ENCODE measurements at regions not wholly inside any gene's neighbourhood (a gene's known extent, or its start where the extent isn't known, plus 50 kb on each side); places are given as distances from the start of the nearest gene placed in this dataset.

DNA sequence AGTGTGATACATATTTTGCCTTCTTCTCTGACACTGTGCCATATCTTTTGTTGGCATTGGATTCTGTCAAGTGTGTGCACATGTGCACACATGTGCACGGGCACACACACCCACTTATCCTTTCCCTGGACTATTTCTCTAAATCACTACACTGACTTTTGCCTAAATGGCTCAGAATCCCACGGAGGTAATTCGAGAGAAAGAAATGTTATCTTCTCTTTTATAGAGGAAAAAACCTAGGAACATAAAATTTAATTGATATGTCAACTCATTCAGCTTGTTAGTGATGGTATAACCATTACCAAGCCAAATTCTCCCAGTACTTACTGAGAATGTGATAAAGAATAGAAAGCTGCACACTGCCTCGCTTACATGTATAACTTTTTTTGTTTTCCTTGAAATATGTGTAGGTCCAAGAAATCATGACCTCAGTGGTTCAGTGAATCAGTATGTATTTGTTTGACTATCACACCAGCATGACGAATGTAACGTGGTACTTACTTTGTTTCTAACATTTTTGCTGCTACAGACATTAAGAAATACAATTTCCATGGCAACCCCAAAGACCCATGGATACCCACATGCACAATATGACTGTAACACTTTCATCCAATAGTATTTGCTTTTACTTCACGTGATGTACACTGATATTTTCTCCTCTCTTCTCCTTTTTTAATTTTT lies 163.0 kb downstream of the PCDH7 start:
- no peaks in the 10 kb centered on the region for H4K20me1 ChIP-seq (ENCODE audit: insufficient read depth)
- no peak overlapping the region for H3K9ac ChIP-seq (ENCODE audit: low read length)
- ChIA-PET RAD21 (ENCODE audit: low non-redundant PET in 1 of 2, low total read pairs in 2 of 2, uncharacterized antibody in 2 of 2, unreplicated experiment in 2 of 2) (no interaction called here), CTCF (no interaction called here), POLR2A (interaction anchor here (1.9 kb wide), 1 partner anchor 19 kb away, joined by 4 read pairs; no protein-coding TSS in a partner anchor)
- peaks cover 47 to 56% of the 10 kb centered on the region in 2 experiments for H3K4me1 ChIP-seq (ENCODE audit: control insufficient read depth in 1 of 2, insufficient read depth in 2 of 2, low read length in 2 of 2)
- intact Hi-C loops (cut with micrococcal nuclease) = no loop called here
- peaks cover 0 to 6% of the 10 kb centered on the region in 2 experiments; a peak in 1 of 4 replicates for H3K9me3 ChIP-seq (ENCODE audit: control insufficient read depth in 1 of 2, insufficient read depth in 1 of 2, low read depth in 1 of 2, low read length in 2 of 2)
- no TSS peak for BruUV-seq (replicated peaks)
- no peak for ATAC-seq
- 0 out of 2 replicates have a peak overlapping the region, but pooled peaks have one; percentile 1 for H3K4me2 ChIP-seq (ENCODE audit: low read length)
- no peak overlapping the region; the same call in 1 of the 2 replicates for H3K27ac ChIP-seq (ENCODE audit: low read depth, low read length)
- TF ChIP-seq EGR1 (IDR thresholded peaks at IDR 0.05; ENCODE audit: low read depth) (no peak), SRF (IDR thresholded peaks at IDR 0.05; ENCODE audit: low read depth) (no peak), TCF7L2 (IDR thresholded peaks at IDR 0.05; ENCODE audit: borderline replicate concordance, extremely low read depth, insufficient read depth, insufficient read length) (no peak), CBX3 (IDR thresholded peaks at IDR 0.05; ENCODE audit: low read depth) (no peak), ELF1 (IDR thresholded peaks at IDR 0.05; ENCODE audit: borderline replicate concordance, low read depth) (no peak), YY1 (IDR thresholded peaks at IDR 0.05; ENCODE audit: extremely low read depth, insufficient replicate concordance, low read depth, low read length) (no peak), JUND (IDR thresholded peaks at IDR 0.05) (no peak), ZNF274 (IDR thresholded peaks at IDR 0.05; ENCODE audit: low read depth, low read length) (no peak), RAD21 (IDR thresholded peaks at IDR 0.05; ENCODE audit: low read depth) (no peak), EZH2phosphoT487 (IDR thresholded peaks at IDR 0.05; ENCODE audit: borderline replicate concordance) (no peak), ZFX (IDR thresholded peaks at IDR 0.05) (no peak), SIN3A (IDR thresholded peaks at IDR 0.05; ENCODE audit: low read depth) (no peak), CEBPB (IDR thresholded peaks at IDR 0.05; ENCODE audit: low read depth) (no peak), POLR2A (IDR thresholded peaks at IDR 0.05; ENCODE audit: borderline replicate concordance, extremely low read depth, insufficient read depth, insufficient read length) (no peak)
- TF ChIP-seq, protein P1, sequence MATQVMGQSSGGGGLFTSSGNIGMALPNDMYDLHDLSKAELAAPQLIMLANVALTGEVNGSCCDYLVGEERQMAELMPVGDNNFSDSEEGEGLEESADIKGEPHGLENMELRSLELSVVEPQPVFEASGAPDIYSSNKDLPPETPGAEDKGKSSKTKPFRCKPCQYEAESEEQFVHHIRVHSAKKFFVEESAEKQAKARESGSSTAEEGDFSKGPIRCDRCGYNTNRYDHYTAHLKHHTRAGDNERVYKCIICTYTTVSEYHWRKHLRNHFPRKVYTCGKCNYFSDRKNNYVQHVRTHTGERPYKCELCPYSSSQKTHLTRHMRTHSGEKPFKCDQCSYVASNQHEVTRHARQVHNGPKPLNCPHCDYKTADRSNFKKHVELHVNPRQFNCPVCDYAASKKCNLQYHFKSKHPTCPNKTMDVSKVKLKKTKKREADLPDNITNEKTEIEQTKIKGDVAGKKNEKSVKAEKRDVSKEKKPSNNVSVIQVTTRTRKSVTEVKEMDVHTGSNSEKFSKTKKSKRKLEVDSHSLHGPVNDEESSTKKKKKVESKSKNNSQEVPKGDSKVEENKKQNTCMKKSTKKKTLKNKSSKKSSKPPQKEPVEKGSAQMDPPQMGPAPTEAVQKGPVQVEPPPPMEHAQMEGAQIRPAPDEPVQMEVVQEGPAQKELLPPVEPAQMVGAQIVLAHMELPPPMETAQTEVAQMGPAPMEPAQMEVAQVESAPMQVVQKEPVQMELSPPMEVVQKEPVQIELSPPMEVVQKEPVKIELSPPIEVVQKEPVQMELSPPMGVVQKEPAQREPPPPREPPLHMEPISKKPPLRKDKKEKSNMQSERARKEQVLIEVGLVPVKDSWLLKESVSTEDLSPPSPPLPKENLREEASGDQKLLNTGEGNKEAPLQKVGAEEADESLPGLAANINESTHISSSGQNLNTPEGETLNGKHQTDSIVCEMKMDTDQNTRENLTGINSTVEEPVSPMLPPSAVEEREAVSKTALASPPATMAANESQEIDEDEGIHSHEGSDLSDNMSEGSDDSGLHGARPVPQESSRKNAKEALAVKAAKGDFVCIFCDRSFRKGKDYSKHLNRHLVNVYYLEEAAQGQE (IDR thresholded peaks at IDR 0.05; ENCODE audit: low read depth) = no peak
- TF ChIP-seq, protein P2, sequence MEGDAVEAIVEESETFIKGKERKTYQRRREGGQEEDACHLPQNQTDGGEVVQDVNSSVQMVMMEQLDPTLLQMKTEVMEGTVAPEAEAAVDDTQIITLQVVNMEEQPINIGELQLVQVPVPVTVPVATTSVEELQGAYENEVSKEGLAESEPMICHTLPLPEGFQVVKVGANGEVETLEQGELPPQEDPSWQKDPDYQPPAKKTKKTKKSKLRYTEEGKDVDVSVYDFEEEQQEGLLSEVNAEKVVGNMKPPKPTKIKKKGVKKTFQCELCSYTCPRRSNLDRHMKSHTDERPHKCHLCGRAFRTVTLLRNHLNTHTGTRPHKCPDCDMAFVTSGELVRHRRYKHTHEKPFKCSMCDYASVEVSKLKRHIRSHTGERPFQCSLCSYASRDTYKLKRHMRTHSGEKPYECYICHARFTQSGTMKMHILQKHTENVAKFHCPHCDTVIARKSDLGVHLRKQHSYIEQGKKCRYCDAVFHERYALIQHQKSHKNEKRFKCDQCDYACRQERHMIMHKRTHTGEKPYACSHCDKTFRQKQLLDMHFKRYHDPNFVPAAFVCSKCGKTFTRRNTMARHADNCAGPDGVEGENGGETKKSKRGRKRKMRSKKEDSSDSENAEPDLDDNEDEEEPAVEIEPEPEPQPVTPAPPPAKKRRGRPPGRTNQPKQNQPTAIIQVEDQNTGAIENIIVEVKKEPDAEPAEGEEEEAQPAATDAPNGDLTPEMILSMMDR (IDR thresholded peaks at IDR 0.05 in 2 of 3, conservative IDR thresholded peaks at IDR 0.05 in 1 of 3; ENCODE audit: borderline replicate concordance in 1 of 3, insufficient read depth in 1 of 3, low read depth in 2 of 3, low read length in 2 of 3) = no peak
- TF ChIP-seq, protein P3, sequence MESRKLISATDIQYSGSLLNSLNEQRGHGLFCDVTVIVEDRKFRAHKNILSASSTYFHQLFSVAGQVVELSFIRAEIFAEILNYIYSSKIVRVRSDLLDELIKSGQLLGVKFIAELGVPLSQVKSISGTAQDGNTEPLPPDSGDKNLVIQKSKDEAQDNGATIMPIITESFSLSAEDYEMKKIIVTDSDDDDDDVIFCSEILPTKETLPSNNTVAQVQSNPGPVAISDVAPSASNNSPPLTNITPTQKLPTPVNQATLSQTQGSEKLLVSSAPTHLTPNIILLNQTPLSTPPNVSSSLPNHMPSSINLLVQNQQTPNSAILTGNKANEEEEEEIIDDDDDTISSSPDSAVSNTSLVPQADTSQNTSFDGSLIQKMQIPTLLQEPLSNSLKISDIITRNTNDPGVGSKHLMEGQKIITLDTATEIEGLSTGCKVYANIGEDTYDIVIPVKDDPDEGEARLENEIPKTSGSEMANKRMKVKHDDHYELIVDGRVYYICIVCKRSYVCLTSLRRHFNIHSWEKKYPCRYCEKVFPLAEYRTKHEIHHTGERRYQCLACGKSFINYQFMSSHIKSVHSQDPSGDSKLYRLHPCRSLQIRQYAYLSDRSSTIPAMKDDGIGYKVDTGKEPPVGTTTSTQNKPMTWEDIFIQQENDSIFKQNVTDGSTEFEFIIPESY (IDR thresholded peaks at IDR 0.05; ENCODE audit: extremely low read depth, insufficient replicate concordance, low read length) = no peak
- TF ChIP-seq, protein P4, sequence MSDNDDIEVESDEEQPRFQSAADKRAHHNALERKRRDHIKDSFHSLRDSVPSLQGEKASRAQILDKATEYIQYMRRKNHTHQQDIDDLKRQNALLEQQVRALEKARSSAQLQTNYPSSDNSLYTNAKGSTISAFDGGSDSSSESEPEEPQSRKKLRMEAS (IDR thresholded peaks at IDR 0.05) = no peak
- H3K79me2 ChIP-seq (ENCODE audit: insufficient read depth, low read length) = peaks cover 67% of the 10 kb centered on the region
- no peak overlapping the region for H2AFZ ChIP-seq (ENCODE audit: low read depth, low read length, poor library complexity, severe bottlenecking)
- no peak overlapping the region for H3K4me3 ChIP-seq (replicated peaks in 1 of 2; ENCODE audit: low read depth in 1 of 2, low read length in 2 of 2)
- H3K9me2 ChIP-seq (ENCODE audit: insufficient read depth) = no peaks in the 10 kb centered on the region
- no peaks in the 10 kb centered on the region for H3K27me3 ChIP-seq (ENCODE audit: insufficient read depth, low read length)
- no peak for DNase-seq (ENCODE audit: low read depth, low spot score)
- H3K36me3 ChIP-seq (ENCODE audit: control insufficient read depth in 1 of 2, insufficient read depth in 2 of 2, low read length in 2 of 2) = peaks cover 0 to 6% of the 10 kb centered on the region in 2 experiments; a peak in 1 of 4 replicates

All from HCT116 (cell line).